GM18505 (cell line): ENCODE measurements at regions not wholly inside any gene's neighbourhood (a gene's known extent, or its start where the extent isn't known, plus 50 kb on each side); places are given as distances from the start of the nearest gene placed in this dataset.

Experiments
- ATAC-seq: cut with Tn5 transposase; IDR thresholded peaks from one replicate; pipeline ENCODE4 v1.9.1; 2021; ENCODE audit not compliant: unreplicated experiment
- POLR2A ChIP-seq: IDR thresholded peaks from 4 replicates; pipeline ENCODE4 v1.6.1; 2011; ENCODE audit warnings: borderline replicate concordance; ENCODE audit not compliant: insufficient read depth, insufficient read length; ENCODE audit errors: extremely low read depth

- ATAC-seq = no peak
- TF ChIP-seq POLR2A = no peak
Observed at GRCh38 chr10:131842351-131843088, 58.3 kb upstream of the PPP2R2D start.

- ATAC-seq = no peak
- TF ChIP-seq POLR2A = no peak
Observed at GRCh38 chr10:131843089-131843595, 57.7 kb upstream of the PPP2R2D start.

- no peak for ATAC-seq
- TF ChIP-seq POLR2A = no peak
Observed at GRCh38 chr10:131843881-131844284, 56.9 kb upstream of the PPP2R2D start.

GRCh38 chr10:131844529-131845084 lies 56.2 kb upstream of the PPP2R2D start:
- no peak for TF ChIP-seq POLR2A
- ATAC-seq = no peak

- TF ChIP-seq POLR2A = no peak
- no peak for ATAC-seq
Observed at GRCh38 chr10:131845505-131846239, 55.1 kb upstream of the PPP2R2D start.

- no peak for ATAC-seq
- TF ChIP-seq POLR2A = no peak
Observed at GRCh38 chr10:131846240-131847101, 54.3 kb upstream of the PPP2R2D start.

- no peak for ATAC-seq
- no peak for TF ChIP-seq POLR2A
Observed at GRCh38 chr10:131847241-131847783, 53.5 kb upstream of the PPP2R2D start.

GRCh38 chr10:131848296-131848695 lies 52.5 kb upstream of the PPP2R2D start:
- ATAC-seq = no peak
- TF ChIP-seq POLR2A = no peak

- no peak for TF ChIP-seq POLR2A
- no peak for ATAC-seq
Observed at GRCh38 chr10:131848741-131849590, 51.8 kb upstream of the PPP2R2D start.

GRCh38 chr10:131849591-131850382 lies 51.0 kb upstream of the PPP2R2D start:
- ATAC-seq = no peak
- TF ChIP-seq POLR2A = no peak

GRCh38 chr10:131850383-131850870 lies 50.4 kb upstream of the PPP2R2D start:
- TF ChIP-seq POLR2A = no peak

More at GRCh38 chr10:131850383-131850870, 50.4 kb upstream of the PPP2R2D start:
- ATAC-seq = no peak
